ENCODE measurements at regions not wholly inside any gene's neighbourhood (a gene's known extent, or its start where the extent isn't known, plus 50 kb on each side); places are given as distances from the start of the nearest gene placed in this dataset.
A peak's percentile ranks its signal among the peaks of the same experiment; 100 is the strongest.
"Not testable (repeated sequence)": the region's sequence is repeated elsewhere in the genome, so short reads cannot be mapped to it uniquely, and the experiment has no call there.

- not testable (repeated sequence) for DNase-seq (ENCODE audit: low spot score)
Measured at GRCh38 chr4:123537906-123538402, 141.4 kb downstream of the SPRY1 start.

- no peak for DNase-seq (ENCODE audit: low spot score)
Measured at GRCh38 chr4:123545667-123546572, 149.3 kb downstream of the SPRY1 start.

- DNase-seq (ENCODE audit: low spot score) = no peak
Measured at GRCh38 chr4:123546573-123547060, 150.0 kb downstream of the SPRY1 start.

GRCh38 chr4:123547216-123548165, 150.9 kb downstream of the SPRY1 start:
- no peak for DNase-seq (ENCODE audit: low spot score)

- DNase-seq (ENCODE audit: low spot score) = no peak
Measured at GRCh38 chr4:123553279-123553678, 156.7 kb downstream of the SPRY1 start.

DNA sequence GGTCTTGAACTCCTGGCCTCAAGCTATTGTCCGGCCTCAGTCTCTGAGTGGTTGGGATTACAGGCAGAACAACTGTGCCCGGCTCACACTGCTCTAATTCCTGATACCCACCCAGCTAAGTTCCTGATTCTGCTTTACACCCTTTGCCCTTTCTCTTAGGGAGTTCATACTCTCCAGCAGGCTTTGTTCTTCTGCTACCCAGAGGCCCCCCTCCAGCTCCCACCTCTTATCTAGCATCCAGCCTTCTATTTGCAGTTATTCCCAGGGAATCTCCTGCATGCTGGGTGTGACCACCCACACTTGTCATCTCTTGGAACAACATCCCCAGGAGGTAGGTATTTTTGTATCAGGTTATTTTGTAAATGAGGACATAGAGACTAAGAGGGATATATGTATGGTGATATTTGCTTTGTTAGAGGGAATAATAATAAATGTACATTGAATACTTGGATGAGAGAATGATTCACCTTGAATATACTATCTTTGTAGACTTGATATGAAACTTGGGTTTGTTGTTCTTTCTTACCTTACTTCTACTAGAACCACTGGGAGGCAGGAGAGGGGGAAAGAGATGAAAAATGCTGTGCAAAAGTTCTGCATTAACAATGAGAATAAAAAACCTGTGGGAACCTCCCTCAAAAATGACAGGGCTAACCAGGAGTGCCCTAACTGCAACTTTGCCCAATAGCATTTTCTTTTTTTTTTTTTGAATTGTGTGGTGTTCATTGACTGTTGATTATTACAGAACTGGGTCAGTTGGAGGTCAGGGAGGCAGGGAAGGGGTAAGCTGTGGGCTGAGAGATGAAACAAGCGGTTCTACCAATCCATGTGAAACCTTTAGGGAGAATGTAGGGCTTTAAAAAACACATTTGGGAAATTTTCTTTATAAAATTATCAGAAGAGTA, 157.4 kb downstream of the SPRY1 start:
- DNase-seq (ENCODE audit: low spot score) = no peak

DNA sequence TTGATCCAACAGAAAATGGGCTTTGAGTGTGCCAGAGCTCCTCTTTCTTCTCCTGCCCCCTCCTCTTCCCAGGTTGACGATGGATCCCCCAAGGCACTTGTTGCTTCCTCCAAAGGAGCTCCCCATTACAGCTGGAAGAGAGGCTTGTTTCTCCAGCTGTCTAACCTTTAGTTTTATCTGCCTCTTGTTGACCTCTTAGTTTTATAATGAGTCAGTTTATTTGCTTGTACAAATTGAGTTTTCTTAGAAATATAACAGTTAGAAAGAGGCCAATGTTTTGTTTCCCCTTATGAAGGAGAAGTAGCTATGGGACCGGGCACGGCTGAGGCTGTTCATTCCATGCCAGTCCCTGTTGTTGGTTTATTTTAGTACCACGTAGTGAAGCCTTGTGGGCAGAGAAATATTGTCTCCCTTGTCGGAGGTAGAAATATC, 158.2 kb downstream of the SPRY1 start:
- DNase-seq (ENCODE audit: low spot score) = no peak

DNA sequence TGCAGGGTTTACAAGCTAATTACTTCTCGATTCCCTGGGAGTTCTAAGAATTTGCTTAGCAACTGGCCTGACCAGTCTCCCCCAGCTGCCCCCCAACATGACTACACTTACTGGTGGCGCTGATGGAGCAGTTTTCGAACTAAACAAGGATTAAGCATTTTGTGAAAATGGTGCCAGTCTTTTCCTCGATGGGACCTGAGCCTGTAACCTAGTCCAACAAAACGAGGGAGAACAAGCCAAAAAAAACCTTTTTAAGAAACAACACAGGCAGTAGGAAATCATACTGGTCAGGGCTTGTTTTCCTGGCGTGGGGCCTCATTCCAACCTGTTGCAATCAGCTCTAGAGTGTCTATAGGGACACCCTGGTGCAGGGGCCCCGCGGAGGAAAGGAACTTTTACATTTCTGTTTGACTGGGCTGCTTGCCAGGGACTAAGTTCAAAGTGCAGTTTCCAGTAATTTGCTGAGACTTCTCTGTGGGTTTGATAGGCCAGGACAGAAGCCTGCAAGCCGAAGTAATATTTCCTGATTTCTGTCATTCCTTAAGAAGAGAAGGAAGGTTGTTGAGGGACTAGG, 158.7 kb downstream of the SPRY1 start:
- DNase-seq (ENCODE audit: low spot score) = peak; percentile 54

DNA sequence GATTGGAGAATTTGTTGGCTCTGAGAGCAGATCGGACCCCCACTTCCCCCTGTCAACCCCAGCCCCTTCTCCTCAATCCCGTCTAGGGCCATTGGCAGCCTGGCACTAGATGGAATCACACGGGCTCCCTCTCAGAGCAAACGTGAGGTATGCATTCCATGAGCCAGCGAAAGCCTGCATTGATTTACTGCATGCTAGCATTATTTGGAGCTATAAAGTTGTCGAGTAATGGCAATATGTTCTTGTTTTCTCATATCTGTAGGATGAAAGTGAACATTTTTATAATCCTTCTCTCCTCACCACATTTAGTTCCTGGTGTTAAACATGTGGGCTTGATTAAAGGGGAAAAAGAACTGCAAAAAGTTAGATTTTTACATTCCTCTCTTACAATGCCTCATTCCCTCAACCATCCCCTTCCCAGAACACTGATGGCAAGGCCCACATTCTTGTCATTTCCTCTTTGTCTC, 159.2 kb downstream of the SPRY1 start:
- peak; percentile 11 for DNase-seq (ENCODE audit: low spot score)

DNA sequence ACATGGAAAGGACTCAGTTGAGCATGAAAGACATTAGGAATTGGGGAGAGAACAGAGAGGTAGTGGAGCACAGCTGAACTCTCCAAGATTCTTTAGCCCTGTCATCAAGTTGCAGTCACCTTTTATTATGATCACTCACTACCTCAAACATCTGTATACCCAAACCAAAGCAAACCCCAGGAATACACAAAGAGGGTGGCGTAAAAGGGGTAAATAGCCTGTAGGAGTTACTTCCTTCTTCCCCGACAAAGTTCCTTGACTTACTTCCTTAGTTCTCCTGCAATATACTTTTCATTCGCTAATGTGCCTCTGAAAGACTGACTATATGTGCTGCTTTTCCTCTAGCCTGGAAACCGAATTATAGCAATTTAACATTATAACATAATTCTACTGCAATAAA, 159.9 kb downstream of the SPRY1 start:
- DNase-seq (ENCODE audit: low spot score) = no peak

GRCh38 chr4:123557857-123558536, 161.4 kb downstream of the SPRY1 start:
- no peak for DNase-seq (ENCODE audit: low spot score)

GRCh38 chr4:123558865-123559264, 162.3 kb downstream of the SPRY1 start:
- DNase-seq (ENCODE audit: low spot score) = no peak

- peak; percentile 20 for DNase-seq (ENCODE audit: low spot score)
Measured at GRCh38 chr4:123559955-123560871, 163.6 kb downstream of the SPRY1 start.

- DNase-seq (ENCODE audit: low spot score) = no peak
Measured at GRCh38 chr4:123561525-123561924, 164.9 kb downstream of the SPRY1 start.

DNA sequence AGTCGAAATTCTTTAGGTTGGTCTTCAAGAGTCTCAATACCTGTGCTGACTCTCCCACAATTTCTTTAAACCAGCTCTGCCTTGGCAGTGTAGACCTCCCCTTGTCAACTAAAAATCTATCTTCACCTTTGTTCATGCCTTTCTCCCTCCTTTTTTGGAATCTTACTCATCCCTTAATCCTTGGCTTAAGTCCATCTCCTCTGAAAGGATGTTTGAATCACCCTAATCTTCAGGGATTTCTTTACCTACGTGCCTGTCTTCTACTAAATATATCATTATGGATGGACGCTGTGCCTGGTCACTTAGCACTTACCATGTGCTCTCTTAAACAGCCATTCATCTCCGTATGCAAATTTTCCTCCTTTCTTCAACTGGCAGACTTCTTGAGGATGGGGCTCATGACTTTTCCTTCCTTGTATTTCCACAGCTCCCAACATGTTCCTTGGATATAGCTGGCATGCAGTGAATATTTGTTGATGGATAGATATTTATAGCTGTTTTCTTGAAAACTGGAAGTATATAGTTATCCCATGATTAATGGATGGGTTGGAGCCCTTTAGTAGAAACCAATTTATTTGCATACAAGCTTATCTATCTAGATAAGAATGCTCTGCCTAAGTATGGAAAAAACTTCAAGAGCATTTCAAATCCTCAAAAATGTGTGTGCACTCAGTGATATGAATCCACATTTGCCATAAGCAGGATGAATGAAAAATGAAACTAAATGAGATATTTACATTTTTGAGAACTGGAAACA, 166.6 kb downstream of the SPRY1 start:
- no peak for DNase-seq (ENCODE audit: low spot score)

GRCh38 chr4:123564758-123565346, 168.3 kb downstream of the SPRY1 start:
- peak; percentile 43 for DNase-seq (ENCODE audit: low spot score)

DNA sequence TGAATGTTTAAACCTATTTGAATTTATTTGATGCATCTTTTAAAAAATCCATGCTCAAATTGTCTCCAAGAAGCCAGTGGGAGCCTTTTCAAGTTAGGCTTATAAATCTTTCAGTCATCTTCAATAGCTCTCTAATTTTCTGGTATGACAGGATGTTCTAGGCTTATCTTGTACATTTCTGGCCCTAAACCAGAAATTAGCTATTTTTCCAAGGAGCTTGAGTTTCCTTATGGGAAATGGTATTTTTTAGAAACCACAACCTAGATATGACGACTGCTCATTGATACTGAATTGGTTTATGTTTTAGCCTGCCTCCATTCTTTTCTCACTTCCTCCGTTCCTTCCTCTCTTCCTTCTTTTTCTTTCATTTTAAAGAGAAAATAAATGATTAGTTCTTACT, 172.3 kb downstream of the SPRY1 start:
- DNase-seq (ENCODE audit: low spot score) = no peak

DNA sequence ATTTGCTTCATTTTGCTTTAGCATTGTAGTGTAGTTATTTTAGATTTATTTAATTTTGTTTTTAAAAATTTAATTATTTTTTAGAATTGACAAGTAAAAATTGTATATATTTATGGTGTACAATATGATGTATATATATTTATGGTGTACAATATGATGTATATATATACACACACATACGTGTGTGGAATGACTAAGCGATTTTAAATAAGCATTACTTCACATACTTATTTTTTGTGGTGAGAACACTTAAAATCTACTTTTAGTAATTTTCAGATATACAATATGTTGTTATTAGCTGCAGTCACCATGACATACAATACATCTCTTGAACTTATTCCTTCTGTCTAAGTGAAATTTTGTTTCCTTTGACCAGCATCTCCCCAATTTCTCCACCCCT, 172.9 kb downstream of the SPRY1 start:
- DNase-seq (ENCODE audit: low spot score) = no peak

All from hepatic stellate cell (primary cell).